Islet precursor cell (in vitro differentiated cells): ENCODE measurements at regions not wholly inside any gene's neighbourhood (a gene's known extent, or its start where the extent isn't known, plus 50 kb on each side); places are given as distances from the start of the nearest gene placed in this dataset.
"Not testable (repeated sequence)": the region's sequence is repeated elsewhere in the genome, so short reads cannot be mapped to it uniquely, and the experiment has no call there.

Experiments used
- DNase-seq: peaks from one replicate; pipeline ENCODE4 v3.0.0-alpha.2; 2018

GRCh38 chr4:131584587-131584986 lies 1564.5 kb upstream of the PCDH10 start:
- DNase-seq, result no peak

- DNase-seq, result no peak
These were observed 1554.0 kb upstream of the PCDH10 start for GRCh38 chr4:131595140-131595539.

GRCh38 chr4:131603705-131604104 lies 1545.4 kb upstream of the PCDH10 start:
- no peak for DNase-seq

GRCh38 chr4:131609039-131609438 lies 1540.1 kb upstream of the PCDH10 start:
- DNase-seq, result no peak

- not testable (repeated sequence) for DNase-seq
These were observed 1538.6 kb upstream of the PCDH10 start for GRCh38 chr4:131610517-131610916.

GRCh38 chr4:131613086-131613823 lies 1535.8 kb upstream of the PCDH10 start:
- DNase-seq, result no peak

- no peak for DNase-seq
These were observed 1535.3 kb upstream of the PCDH10 start for GRCh38 chr4:131613824-131614216.

- no peak for DNase-seq
These were observed 1516.2 kb upstream of the PCDH10 start for GRCh38 chr4:131632877-131633276.

- DNase-seq, result no peak
These were observed 1513.9 kb upstream of the PCDH10 start for GRCh38 chr4:131635191-131635590.

GRCh38 chr4:131638781-131639180 lies 1510.3 kb upstream of the PCDH10 start:
- no peak for DNase-seq

- peak; percentile 71 for DNase-seq
These were observed 1504.5 kb upstream of the PCDH10 start for GRCh38 chr4:131644619-131645018.

GRCh38 chr4:131649227-131649626 lies 1499.9 kb upstream of the PCDH10 start:
- DNase-seq, result no peak

- DNase-seq, result no peak
These were observed 1498.1 kb upstream of the PCDH10 start for GRCh38 chr4:131650951-131651350.

GRCh38 chr4:131683314-131683713 lies 1465.8 kb upstream of the PCDH10 start:
- DNase-seq, result not testable (repeated sequence)

- peak; percentile 44 for DNase-seq
These were observed 1427.2 kb upstream of the PCDH10 start for GRCh38 chr4:131721883-131722282.

GRCh38 chr4:131723069-131723468 lies 1426.0 kb upstream of the PCDH10 start:
- DNase-seq, result peak; percentile 31

- DNase-seq, result peak; percentile 43
These were observed 1424.2 kb upstream of the PCDH10 start for GRCh38 chr4:131724847-131725246.

- DNase-seq, result not testable (repeated sequence)
These were observed 1423.6 kb upstream of the PCDH10 start for GRCh38 chr4:131725521-131725920.

- not testable (repeated sequence) for DNase-seq
These were observed 1422.2 kb upstream of the PCDH10 start for GRCh38 chr4:131726940-131727339.

GRCh38 chr4:131727418-131727817 lies 1421.7 kb upstream of the PCDH10 start:
- not testable (repeated sequence) for DNase-seq

GRCh38 chr4:131729205-131729604 lies 1419.9 kb upstream of the PCDH10 start:
- not testable (repeated sequence) for DNase-seq

GRCh38 chr4:131729716-131730398 lies 1419.2 kb upstream of the PCDH10 start:
- not testable (repeated sequence) for DNase-seq

GRCh38 chr4:131730574-131730973 lies 1418.5 kb upstream of the PCDH10 start:
- not testable (repeated sequence) for DNase-seq

- not testable (repeated sequence) for DNase-seq
These were observed 1417.0 kb upstream of the PCDH10 start for GRCh38 chr4:131732034-131732630.
